ENCODE measurements at regions not wholly inside any gene's neighbourhood (a gene's known extent, or its start where the extent isn't known, plus 50 kb on each side); places are given as distances from the start of the nearest gene placed in this dataset.

DNA sequence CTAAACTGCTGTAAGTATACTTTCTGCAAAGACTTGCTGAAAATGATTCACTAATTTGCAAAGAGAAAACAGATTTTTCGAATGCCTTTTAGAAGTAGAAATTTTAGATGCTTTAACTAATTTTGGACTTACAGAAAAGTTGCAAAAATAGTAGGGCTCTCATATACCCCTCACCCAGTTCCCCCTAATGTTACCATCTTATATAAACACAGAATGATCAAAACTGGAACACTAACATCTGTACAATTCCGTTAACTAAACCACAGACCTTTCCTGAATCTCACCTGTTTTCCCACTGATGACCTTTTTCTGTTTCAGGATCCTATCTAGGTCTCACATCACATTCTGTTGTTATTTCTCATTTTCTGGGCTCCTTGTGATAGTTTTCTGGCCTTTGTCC lies 454.8 kb downstream of the SHQ1 start:
- H4K20me1 ChIP-seq (ENCODE audit: insufficient read depth, low read depth, low read length) = peaks cover 88% of the 10 kb centered on the region
- H3K27me3 ChIP-seq (ENCODE audit: low read length) = no peaks in the 10 kb centered on the region; the same call in 1 of the 2 replicates
- no peak overlapping the region for H3K4me3 ChIP-seq (ENCODE audit: low read length)
- H2AFZ ChIP-seq (ENCODE audit: low read length) = no peak overlapping the region
- H3K4me1 ChIP-seq (ENCODE audit: low read length) = no peaks in the 10 kb centered on the region
- no peak overlapping the region for H3K27ac ChIP-seq (ENCODE audit: low read length)
- H3K36me3 ChIP-seq (ENCODE audit: insufficient read depth, low read length) = no peaks in the 10 kb centered on the region
- H3K79me2 ChIP-seq (ENCODE audit: low read length) = no peaks in the 10 kb centered on the region
- H3K4me2 ChIP-seq (ENCODE audit: low read depth, low read length, poor library complexity, severe bottlenecking) = no peak overlapping the region
- no peak for DNase-seq
- no peaks in the 10 kb centered on the region for H3K9me3 ChIP-seq (ENCODE audit: low read length)
- no peaks in the 10 kb centered on the region for H3K9me2 ChIP-seq (replicated peaks; ENCODE audit: insufficient read depth, low read length)
- H3K9ac ChIP-seq (ENCODE audit: low read length) = no peak overlapping the region

- H3K9me3 ChIP-seq (ENCODE audit: low read length) = no peaks in the 10 kb centered on the region
- no peaks in the 10 kb centered on the region for H3K36me3 ChIP-seq (ENCODE audit: insufficient read depth, low read length)
- no peaks in the 10 kb centered on the region for H3K4me1 ChIP-seq (ENCODE audit: low read length)
- no peaks in the 10 kb centered on the region for H3K9me2 ChIP-seq (replicated peaks; ENCODE audit: insufficient read depth, low read length)
- no peak overlapping the region for H3K4me2 ChIP-seq (ENCODE audit: low read depth, low read length, poor library complexity, severe bottlenecking)
- no peak for DNase-seq
- no peak overlapping the region for H3K27ac ChIP-seq (ENCODE audit: low read length)
- H3K9ac ChIP-seq (ENCODE audit: low read length) = no peak overlapping the region
- no peak overlapping the region for H2AFZ ChIP-seq (ENCODE audit: low read length)
- no peaks in the 10 kb centered on the region for H3K79me2 ChIP-seq (ENCODE audit: low read length)
- H3K4me3 ChIP-seq (ENCODE audit: low read length) = no peak overlapping the region
- H4K20me1 ChIP-seq (ENCODE audit: insufficient read depth, low read depth, low read length) = peaks cover 91% of the 10 kb centered on the region
- H3K27me3 ChIP-seq (ENCODE audit: low read length) = no peaks in the 10 kb centered on the region; the same call in 1 of the 2 replicates
Measured at GRCh38 chr3:72391659-72392058, 456.6 kb downstream of the SHQ1 start.

DNA sequence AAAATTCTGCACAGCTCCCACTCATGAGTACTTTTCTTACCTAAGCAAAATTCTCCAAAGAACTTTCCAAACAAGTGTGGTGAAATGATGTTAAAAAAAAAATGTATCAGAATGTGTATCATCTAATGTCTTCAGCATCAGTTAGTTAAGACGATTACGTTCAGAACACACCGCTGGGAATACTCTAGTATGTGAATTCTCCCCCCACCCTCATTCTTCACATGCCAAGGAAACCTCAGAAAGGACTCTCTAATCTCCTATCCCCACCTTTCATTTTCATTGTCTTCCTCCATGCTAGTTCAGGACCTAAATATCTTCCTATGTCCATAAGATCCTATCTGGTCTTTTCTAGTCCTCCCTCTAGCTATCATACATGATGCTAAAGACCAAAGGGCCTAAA lies 457.4 kb downstream of the SHQ1 start:
- no peaks in the 10 kb centered on the region for H3K9me2 ChIP-seq (replicated peaks; ENCODE audit: insufficient read depth, low read length)
- no peaks in the 10 kb centered on the region for H3K4me1 ChIP-seq (ENCODE audit: low read length)
- no peaks in the 10 kb centered on the region for H3K9me3 ChIP-seq (ENCODE audit: low read length)
- H4K20me1 ChIP-seq (ENCODE audit: insufficient read depth, low read depth, low read length) = peaks cover 91% of the 10 kb centered on the region
- H3K4me2 ChIP-seq (ENCODE audit: low read depth, low read length, poor library complexity, severe bottlenecking) = no peak overlapping the region
- no peaks in the 10 kb centered on the region for H3K79me2 ChIP-seq (ENCODE audit: low read length)
- H3K27ac ChIP-seq (ENCODE audit: low read length) = no peak overlapping the region
- DNase-seq = no peak
- no peak overlapping the region for H2AFZ ChIP-seq (ENCODE audit: low read length)
- no peak overlapping the region for H3K4me3 ChIP-seq (ENCODE audit: low read length)
- H3K27me3 ChIP-seq (ENCODE audit: low read length) = no peaks in the 10 kb centered on the region; the same call in 1 of the 2 replicates
- no peak overlapping the region for H3K9ac ChIP-seq (ENCODE audit: low read length)
- H3K36me3 ChIP-seq (ENCODE audit: insufficient read depth, low read length) = no peaks in the 10 kb centered on the region

DNA sequence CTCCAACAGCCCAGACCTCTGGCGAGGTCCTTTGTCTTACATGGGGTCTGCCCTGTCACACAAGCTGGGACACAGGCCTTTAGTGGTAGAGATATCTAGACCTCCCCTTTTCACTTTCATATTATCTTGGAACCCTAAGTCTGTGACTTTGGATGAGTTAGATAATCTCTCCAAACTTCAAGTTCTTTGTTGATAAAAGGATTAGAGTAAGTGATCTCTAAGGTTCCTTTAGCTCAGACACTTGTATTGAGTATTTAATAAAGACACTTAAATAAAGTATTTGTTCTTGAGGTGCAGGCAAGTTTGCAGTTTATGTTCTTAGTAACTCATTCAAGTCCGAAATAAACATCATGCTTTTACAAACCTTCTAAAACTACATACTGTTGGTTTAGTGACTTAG lies 459.6 kb downstream of the SHQ1 start:
- Histone ChIP-seq H3K27me3 (ENCODE audit: low read length) (no peaks in the 10 kb centered on the region; the same call in 1 of the 2 replicates), H4K20me1 (ENCODE audit: insufficient read depth, low read depth, low read length) (peaks cover 94% of the 10 kb centered on the region), H3K4me2 (ENCODE audit: low read depth, low read length, poor library complexity, severe bottlenecking) (no peak overlapping the region), H3K9me2 (replicated peaks; ENCODE audit: insufficient read depth, low read length) (no peaks in the 10 kb centered on the region), H3K79me2 (ENCODE audit: low read length) (no peaks in the 10 kb centered on the region), H3K27ac (ENCODE audit: low read length) (no peak overlapping the region), H3K36me3 (ENCODE audit: insufficient read depth, low read length) (no peaks in the 10 kb centered on the region), H3K4me3 (ENCODE audit: low read length) (no peak overlapping the region), H2AFZ (ENCODE audit: low read length) (no peak overlapping the region), H3K9me3 (ENCODE audit: low read length) (no peaks in the 10 kb centered on the region), H3K4me1 (ENCODE audit: low read length) (no peaks in the 10 kb centered on the region), H3K9ac (ENCODE audit: low read length) (no peak overlapping the region)
- no peak for DNase-seq

DNA sequence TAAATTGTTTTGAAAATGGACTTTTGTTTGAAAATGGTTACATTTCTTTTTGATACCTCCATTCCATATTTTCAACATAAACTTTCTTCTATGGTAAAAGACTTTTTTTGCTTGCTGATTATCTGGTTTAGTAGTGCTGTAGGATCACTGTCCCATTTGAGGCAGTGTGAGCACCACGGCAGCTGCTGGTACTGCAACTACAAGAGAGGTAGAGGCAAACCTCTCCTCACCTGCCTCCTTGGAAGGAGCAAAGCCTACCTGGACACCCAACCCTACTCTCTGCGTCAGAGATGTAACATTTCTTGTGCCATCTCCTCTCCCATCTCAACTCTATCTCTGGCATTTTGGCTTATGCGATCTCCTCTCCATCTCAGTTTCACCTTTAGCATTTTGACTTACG lies 460.1 kb downstream of the SHQ1 start:
- no peak overlapping the region for H2AFZ ChIP-seq (ENCODE audit: low read length)
- H4K20me1 ChIP-seq (ENCODE audit: insufficient read depth, low read depth, low read length) = peaks cover 94% of the 10 kb centered on the region
- H3K9me2 ChIP-seq (replicated peaks; ENCODE audit: insufficient read depth, low read length) = no peaks in the 10 kb centered on the region
- H3K9ac ChIP-seq (ENCODE audit: low read length) = no peak overlapping the region
- no peaks in the 10 kb centered on the region for H3K9me3 ChIP-seq (ENCODE audit: low read length)
- H3K36me3 ChIP-seq (ENCODE audit: insufficient read depth, low read length) = no peaks in the 10 kb centered on the region
- no peak overlapping the region for H3K27ac ChIP-seq (ENCODE audit: low read length)
- DNase-seq = no peak
- no peak overlapping the region for H3K4me2 ChIP-seq (ENCODE audit: low read depth, low read length, poor library complexity, severe bottlenecking)
- no peaks in the 10 kb centered on the region; the same call in 1 of the 2 replicates for H3K27me3 ChIP-seq (ENCODE audit: low read length)
- no peak overlapping the region for H3K4me3 ChIP-seq (ENCODE audit: low read length)
- H3K4me1 ChIP-seq (ENCODE audit: low read length) = no peaks in the 10 kb centered on the region
- no peaks in the 10 kb centered on the region for H3K79me2 ChIP-seq (ENCODE audit: low read length)

GRCh38 chr3:72386327-72387000 lies 461.8 kb downstream of the SHQ1 start:
- Histone ChIP-seq H3K27me3 (ENCODE audit: low read length) (no peaks in the 10 kb centered on the region), H3K9me2 (replicated peaks; ENCODE audit: insufficient read depth, low read length) (no peaks in the 10 kb centered on the region), H3K27ac (ENCODE audit: low read length) (no peak overlapping the region), H3K9me3 (ENCODE audit: low read length) (no peaks in the 10 kb centered on the region), H3K4me2 (ENCODE audit: low read depth, low read length, poor library complexity, severe bottlenecking) (no peak overlapping the region), H3K9ac (ENCODE audit: low read length) (no peak overlapping the region), H2AFZ (ENCODE audit: low read length) (no peak overlapping the region), H3K36me3 (ENCODE audit: insufficient read depth, low read length) (no peaks in the 10 kb centered on the region), H3K79me2 (ENCODE audit: low read length) (no peaks in the 10 kb centered on the region), H3K4me3 (ENCODE audit: low read length) (no peak overlapping the region), H3K4me1 (ENCODE audit: low read length) (no peaks in the 10 kb centered on the region), H4K20me1 (ENCODE audit: insufficient read depth, low read depth, low read length) (peaks cover 95% of the 10 kb centered on the region)
- DNase-seq = no peak

DNA sequence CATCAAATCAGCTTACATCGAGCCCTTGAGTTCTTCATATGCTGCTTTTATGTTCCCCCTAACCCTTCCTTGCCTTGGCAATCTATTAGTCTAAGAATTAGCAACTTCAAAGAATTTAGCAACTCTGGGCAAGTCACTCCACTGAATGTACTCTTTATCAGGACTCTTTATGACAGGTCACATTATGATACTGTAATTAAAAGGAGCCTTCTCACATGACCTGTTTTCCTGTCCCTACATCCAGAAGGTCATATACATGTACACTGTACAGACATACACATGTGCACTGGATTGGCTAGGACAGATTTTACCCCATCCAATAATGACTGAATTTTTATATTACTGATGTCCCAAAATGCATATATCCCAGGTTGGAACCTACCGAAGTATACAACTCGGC lies 463.1 kb downstream of the SHQ1 start:
- no peak overlapping the region for H2AFZ ChIP-seq (ENCODE audit: low read length)
- H3K4me2 ChIP-seq (ENCODE audit: low read depth, low read length, poor library complexity, severe bottlenecking) = no peak overlapping the region
- no peak for DNase-seq
- H3K36me3 ChIP-seq (ENCODE audit: insufficient read depth, low read length) = no peaks in the 10 kb centered on the region
- no peak overlapping the region for H3K27ac ChIP-seq (ENCODE audit: low read length)
- H3K27me3 ChIP-seq (ENCODE audit: low read length) = no peaks in the 10 kb centered on the region
- H3K4me1 ChIP-seq (ENCODE audit: low read length) = no peaks in the 10 kb centered on the region
- H3K9me3 ChIP-seq (ENCODE audit: low read length) = no peaks in the 10 kb centered on the region
- peaks cover 89% of the 10 kb centered on the region for H4K20me1 ChIP-seq (ENCODE audit: insufficient read depth, low read depth, low read length)
- no peaks in the 10 kb centered on the region for H3K79me2 ChIP-seq (ENCODE audit: low read length)
- no peak overlapping the region for H3K4me3 ChIP-seq (ENCODE audit: low read length)
- no peaks in the 10 kb centered on the region for H3K9me2 ChIP-seq (replicated peaks; ENCODE audit: insufficient read depth, low read length)
- H3K9ac ChIP-seq (ENCODE audit: low read length) = no peak overlapping the region

DNA sequence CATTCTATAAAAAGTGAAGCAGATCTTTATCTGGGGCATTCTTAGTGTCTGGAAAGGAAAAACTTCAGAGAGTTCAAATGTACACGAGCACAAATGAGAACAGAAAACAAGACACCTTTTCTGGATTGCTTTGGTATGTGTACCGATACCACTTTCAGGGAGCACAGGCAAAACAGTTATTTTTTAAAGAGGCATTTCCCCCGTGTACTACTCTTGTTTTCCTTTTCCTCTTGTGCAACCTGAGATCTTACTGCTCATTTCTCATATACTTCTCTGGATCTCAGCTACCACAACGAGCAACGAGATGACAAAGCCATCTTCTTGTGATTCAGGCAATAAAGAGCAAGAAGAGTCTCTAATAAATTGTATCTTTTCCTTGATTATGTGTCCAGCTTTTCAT lies 463.6 kb downstream of the SHQ1 start:
- DNase-seq = no peak
- no peaks in the 10 kb centered on the region for H3K79me2 ChIP-seq (ENCODE audit: low read length)
- no peaks in the 10 kb centered on the region for H3K4me1 ChIP-seq (ENCODE audit: low read length)
- no peaks in the 10 kb centered on the region for H3K27me3 ChIP-seq (ENCODE audit: low read length)
- H3K9ac ChIP-seq (ENCODE audit: low read length) = no peak overlapping the region
- no peaks in the 10 kb centered on the region for H3K9me3 ChIP-seq (ENCODE audit: low read length)
- H3K9me2 ChIP-seq (replicated peaks; ENCODE audit: insufficient read depth, low read length) = no peaks in the 10 kb centered on the region
- H3K27ac ChIP-seq (ENCODE audit: low read length) = no peak overlapping the region
- H3K4me3 ChIP-seq (ENCODE audit: low read length) = no peak overlapping the region
- H4K20me1 ChIP-seq (ENCODE audit: insufficient read depth, low read depth, low read length) = peaks cover 87% of the 10 kb centered on the region
- H3K4me2 ChIP-seq (ENCODE audit: low read depth, low read length, poor library complexity, severe bottlenecking) = no peak overlapping the region
- no peak overlapping the region for H2AFZ ChIP-seq (ENCODE audit: low read length)
- no peaks in the 10 kb centered on the region for H3K36me3 ChIP-seq (ENCODE audit: insufficient read depth, low read length)
